ENCODE measurements at regions not wholly inside any gene's neighbourhood (a gene's known extent, or its start where the extent isn't known, plus 50 kb on each side); places are given as distances from the start of the nearest gene placed in this dataset.

DNA sequence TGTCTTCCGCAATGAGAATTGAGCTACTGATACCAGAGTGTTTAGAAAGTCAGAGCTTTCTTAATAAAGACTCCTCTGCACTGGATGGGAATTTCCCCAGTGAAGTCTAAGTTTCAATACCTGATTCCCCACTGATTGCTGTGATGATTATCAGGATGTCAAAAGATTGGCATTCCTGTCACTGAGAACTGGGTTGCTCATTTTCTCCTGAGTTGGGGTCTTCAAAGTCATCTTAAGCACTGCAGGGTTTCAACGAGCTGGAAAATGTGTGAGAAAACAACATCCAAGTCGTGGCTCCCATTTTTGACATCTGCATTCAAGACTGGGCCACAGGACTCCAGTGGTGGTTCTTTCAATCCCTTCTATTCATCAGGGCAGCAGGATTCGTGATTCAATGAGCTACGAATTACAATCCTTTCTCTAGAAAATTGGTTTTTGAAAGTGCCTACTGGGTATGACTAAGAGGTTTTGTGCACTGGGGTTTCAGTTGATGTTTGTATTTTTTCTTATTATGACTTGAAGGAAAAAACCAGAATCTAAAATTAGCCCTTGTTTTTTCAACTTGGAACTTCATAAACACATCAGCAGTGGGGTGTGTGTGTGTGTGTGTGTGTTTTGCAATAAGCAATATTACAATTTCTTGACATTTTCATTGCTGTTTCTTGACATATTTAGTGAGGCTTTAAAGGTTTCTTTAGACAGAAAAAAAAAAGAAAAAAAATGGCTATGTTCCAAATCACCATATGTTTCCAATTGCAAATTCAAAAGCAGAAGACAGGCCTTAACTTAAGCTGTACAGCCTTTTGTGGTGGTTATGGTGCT is 233.0 kb downstream of the FAM76B start:
- intact Hi-C loops (cut with DNase I) = no loop called here
- Histone ChIP-seq H3K4me3 (no peak overlapping the region), H3K9me3 (no peaks in the 10 kb centered on the region), H3K27me3 (no peaks in the 10 kb centered on the region), H3K36me3 (no peaks in the 10 kb centered on the region), H3K4me1 (peaks cover 0 to 14% (median 0%) of the 10 kb centered on the region in 9 donors), H3K27ac (no peak overlapping the region)
- DNase-seq = no peak
- TF ChIP-seq, protein P1, sequence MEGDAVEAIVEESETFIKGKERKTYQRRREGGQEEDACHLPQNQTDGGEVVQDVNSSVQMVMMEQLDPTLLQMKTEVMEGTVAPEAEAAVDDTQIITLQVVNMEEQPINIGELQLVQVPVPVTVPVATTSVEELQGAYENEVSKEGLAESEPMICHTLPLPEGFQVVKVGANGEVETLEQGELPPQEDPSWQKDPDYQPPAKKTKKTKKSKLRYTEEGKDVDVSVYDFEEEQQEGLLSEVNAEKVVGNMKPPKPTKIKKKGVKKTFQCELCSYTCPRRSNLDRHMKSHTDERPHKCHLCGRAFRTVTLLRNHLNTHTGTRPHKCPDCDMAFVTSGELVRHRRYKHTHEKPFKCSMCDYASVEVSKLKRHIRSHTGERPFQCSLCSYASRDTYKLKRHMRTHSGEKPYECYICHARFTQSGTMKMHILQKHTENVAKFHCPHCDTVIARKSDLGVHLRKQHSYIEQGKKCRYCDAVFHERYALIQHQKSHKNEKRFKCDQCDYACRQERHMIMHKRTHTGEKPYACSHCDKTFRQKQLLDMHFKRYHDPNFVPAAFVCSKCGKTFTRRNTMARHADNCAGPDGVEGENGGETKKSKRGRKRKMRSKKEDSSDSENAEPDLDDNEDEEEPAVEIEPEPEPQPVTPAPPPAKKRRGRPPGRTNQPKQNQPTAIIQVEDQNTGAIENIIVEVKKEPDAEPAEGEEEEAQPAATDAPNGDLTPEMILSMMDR (IDR thresholded peaks at IDR 0.05) = no peak
- ATAC-seq = no peak
- WGBS, 2 donors = 63 to 67% methylated on average over 5 of the region's 5 CpGs

DNA sequence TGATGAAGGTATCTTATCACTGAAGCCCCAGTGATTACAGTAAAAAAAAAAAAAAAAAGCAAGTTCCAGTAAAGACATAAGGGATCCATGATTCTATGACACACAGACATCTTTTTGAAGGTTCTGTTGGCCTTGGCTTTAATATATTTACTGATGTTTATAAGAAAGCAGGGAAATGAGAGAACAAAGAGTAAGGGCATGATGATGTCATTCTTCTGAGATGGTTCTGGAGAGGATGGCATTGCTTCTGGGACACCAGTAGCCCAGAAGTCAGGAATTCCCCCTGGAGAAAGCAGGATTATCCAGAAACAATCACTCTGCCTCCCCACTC is 233.6 kb downstream of the FAM76B start:
- TF ChIP-seq, protein P1 (IDR thresholded peaks at IDR 0.05) = no peak
- no peaks in the 10 kb centered on the region for H3K27me3 ChIP-seq
- DNase-seq (no peak), ATAC-seq (no peak)
- no peak overlapping the region for H3K4me3 ChIP-seq
- intact Hi-C loops (cut with DNase I) = no loop called here
- H3K36me3 ChIP-seq = no peaks in the 10 kb centered on the region
- H3K9me3 ChIP-seq = no peaks in the 10 kb centered on the region
- H3K4me1 ChIP-seq = peaks cover 0 to 14% (median 0%) of the 10 kb centered on the region in 9 donors
- no peak overlapping the region for H3K27ac ChIP-seq

DNA sequence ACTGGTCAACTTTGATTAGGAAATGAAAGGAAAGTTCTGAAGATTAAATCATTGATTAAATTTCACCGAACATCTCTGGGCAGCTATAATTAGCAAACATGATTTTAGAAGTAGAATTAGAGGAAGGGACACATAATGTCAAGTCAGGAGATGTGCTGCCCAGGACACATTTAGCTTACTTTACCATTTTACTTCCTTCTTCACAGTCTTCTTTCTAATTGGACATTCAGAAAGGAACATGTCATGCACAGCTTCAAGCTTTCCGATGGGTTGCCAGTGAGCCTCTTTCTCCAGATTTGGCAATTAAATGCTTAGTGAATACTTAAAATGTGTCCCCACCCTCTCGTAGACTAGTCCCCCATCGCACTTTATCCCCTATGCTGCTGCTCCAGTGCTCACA is 234.7 kb downstream of the FAM76B start:
- no peak overlapping the region for H3K27ac ChIP-seq
- ATAC-seq (no peak), DNase-seq (no peak)
- H3K4me1 ChIP-seq = peaks cover 0 to 11% (median 0%) of the 10 kb centered on the region in 9 donors
- TF ChIP-seq, protein P1 (IDR thresholded peaks at IDR 0.05) = no peak
- H3K9me3 ChIP-seq = no peaks in the 10 kb centered on the region
- 69 to 77% methylated on average over 4 of the region's 4 CpGs for WGBS, 2 donors
- H3K36me3 ChIP-seq = no peaks in the 10 kb centered on the region
- no peak overlapping the region for H3K4me3 ChIP-seq
- no peaks in the 10 kb centered on the region for H3K27me3 ChIP-seq
- intact Hi-C loops (cut with DNase I) = no loop called here

DNA sequence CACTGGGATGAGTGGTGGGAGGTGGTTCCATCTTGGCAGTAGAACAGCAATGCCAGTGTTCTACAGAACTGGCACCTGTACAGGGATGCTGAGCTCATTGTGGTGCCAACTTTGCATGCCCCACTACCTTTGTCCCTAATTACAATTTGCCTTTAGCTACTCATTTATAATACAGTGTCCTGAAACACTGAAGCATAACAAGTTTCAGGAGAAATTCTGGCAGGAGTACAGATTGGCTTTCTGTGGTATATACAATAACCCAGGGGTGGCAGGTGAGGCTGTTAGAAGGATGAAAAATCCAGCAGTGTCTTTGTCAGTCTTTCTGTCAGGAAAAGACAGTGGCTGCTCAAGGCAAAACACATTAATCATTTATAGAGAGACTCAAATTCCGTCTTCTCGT is 240.3 kb downstream of the FAM76B start:
- no peak overlapping the region for H3K4me3 ChIP-seq
- WGBS, 2 donors = 94 to 98% methylated on average over 2 of the region's 2 CpGs
- H3K4me1 ChIP-seq = peaks cover 0 to 10% (median 0%) of the 10 kb centered on the region in 9 donors
- H3K27me3 ChIP-seq = no peaks in the 10 kb centered on the region
- TF ChIP-seq, protein P1 (IDR thresholded peaks at IDR 0.05) = no peak
- intact Hi-C loops (cut with DNase I) = no loop called here
- H3K36me3 ChIP-seq = no peaks in the 10 kb centered on the region
- H3K27ac ChIP-seq = no peak overlapping the region
- no peak for DNase-seq
- no peak for ATAC-seq
- no peaks in the 10 kb centered on the region for H3K9me3 ChIP-seq
